ENCODE measurements at regions not wholly inside any gene's neighbourhood (a gene's known extent, or its start where the extent isn't known, plus 50 kb on each side); places are given as distances from the start of the nearest gene placed in this dataset.
"Not testable (repeated sequence)": the region's sequence is repeated elsewhere in the genome, so short reads cannot be mapped to it uniquely, and the experiment has no call there.

- not testable (repeated sequence) for DNase-seq (ENCODE audit: low spot score)
Measured at GRCh38 chr15:98088307-98088945, 127.9 kb downstream of the ARRDC4 start.

DNA sequence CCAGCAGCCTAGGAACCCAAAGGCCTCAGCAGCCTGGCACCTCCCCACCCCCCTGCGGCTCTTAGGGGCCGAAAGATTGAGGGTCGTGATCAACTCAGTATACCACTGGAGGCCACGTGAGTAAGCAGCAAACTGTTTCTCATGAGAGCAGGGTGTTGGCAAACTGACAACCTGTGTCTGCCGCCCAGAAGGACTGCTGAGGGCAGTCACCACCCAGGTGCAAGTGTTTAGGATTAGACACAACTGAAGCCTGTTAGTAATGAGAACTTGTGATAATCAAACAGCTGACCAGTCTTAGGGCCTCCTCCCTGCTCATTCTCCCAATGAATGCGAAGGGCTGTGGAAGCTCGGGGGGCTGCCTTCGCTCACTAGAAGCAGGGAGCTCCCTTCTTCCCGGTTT, 128.8 kb downstream of the ARRDC4 start:
- not testable (repeated sequence) for DNase-seq (ENCODE audit: low spot score)

- not testable (repeated sequence) for DNase-seq (ENCODE audit: low spot score)
Measured at GRCh38 chr15:98097986-98098385, 137.5 kb downstream of the ARRDC4 start.

DNA sequence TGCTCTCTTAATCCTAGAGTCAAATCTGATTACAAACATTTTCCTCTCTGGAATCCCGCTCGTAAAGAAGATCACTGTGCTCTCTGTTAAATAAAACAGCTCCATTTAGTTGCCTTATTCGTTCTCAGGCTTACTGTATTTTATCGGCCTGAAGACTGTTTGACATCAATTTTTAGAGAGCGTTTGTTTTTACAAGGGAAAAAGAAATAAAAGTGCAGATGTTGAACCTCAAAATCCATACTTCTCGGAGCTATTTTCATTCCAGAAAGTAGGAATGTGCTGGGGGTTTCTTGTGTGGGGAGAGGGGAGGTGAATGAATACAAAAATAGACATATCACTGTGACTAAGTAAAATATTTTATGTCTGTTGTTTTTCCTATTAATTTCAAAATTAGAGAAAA, 140.1 kb downstream of the ARRDC4 start:
- not testable (repeated sequence) for DNase-seq (ENCODE audit: low spot score)

DNA sequence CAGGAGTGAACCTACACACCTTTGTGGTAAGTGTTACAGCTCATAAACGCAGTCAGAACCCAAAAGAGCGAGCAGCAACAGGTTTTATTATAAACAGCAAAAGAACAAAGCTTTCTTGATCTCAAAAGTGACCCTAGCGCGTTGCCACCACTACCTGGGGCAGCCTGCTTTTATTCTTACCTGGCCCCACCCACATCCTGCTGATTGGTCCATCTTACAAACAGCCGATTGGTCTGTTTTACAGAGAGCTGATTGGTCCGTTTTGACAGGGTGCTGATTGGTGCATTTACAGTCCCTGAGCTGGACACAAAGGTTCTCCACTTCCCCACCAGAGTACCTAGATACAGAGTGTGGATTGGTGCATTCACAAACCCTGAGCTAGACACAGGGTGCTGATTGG, 143.1 kb downstream of the ARRDC4 start:
- DNase-seq (ENCODE audit: low spot score), result no peak

GRCh38 chr15:98104386-98105151, 144.1 kb downstream of the ARRDC4 start:
- not testable (repeated sequence) for DNase-seq (ENCODE audit: low spot score)

- not testable (repeated sequence) for DNase-seq (ENCODE audit: low spot score)
Measured at GRCh38 chr15:98106615-98107194, 146.2 kb downstream of the ARRDC4 start.

GRCh38 chr15:98111806-98112205, 151.3 kb downstream of the ARRDC4 start:
- no peak for DNase-seq (ENCODE audit: low spot score)

GRCh38 chr15:98113327-98113726, 152.8 kb downstream of the ARRDC4 start:
- DNase-seq (ENCODE audit: low spot score), result no peak

DNA sequence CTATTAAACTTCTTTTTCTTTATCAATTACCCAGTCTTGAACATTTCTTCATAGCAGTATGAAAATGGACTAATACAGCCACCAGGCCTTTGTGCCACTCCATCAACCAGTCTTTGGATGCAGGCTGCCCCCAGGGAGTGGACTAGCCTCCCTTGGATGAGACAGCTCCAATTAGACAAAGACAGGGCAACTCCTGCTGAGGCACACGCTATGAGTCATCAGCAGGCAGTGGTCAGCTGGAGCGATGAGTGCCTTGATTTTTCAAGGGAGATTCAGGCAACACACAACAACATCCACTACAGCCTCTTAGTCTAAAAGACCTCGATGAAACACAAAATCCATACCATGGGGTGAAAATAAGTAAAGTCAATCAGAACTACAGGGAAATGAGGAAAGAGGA, 160.1 kb downstream of the ARRDC4 start:
- DNase-seq (ENCODE audit: low spot score), result no peak

GRCh38 chr15:98121536-98121935, 161.0 kb downstream of the ARRDC4 start:
- DNase-seq (ENCODE audit: low spot score), result no peak

DNA sequence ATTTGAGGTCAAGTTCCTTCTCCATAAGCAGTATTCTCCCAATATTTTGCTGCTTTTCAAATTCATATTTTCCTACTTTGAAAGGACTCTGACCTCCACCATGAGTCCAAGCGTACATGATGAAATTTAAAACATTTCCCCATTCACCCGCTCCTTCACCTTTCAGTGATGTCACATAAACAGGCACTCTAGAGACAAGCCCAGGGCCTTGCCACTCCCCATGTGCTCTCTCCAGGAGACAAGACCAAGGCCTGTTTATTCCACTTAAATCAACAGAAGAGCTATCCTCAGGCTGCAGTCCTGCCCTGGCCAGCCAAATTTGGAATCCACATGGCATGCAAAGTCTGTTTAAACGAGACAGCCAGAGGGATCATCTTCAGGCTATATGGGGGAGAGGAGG, 161.5 kb downstream of the ARRDC4 start:
- no peak for DNase-seq (ENCODE audit: low spot score)

GRCh38 chr15:98123297-98123696, 162.8 kb downstream of the ARRDC4 start:
- no peak for DNase-seq (ENCODE audit: low spot score)

GRCh38 chr15:98123834-98124233, 163.3 kb downstream of the ARRDC4 start:
- DNase-seq (ENCODE audit: low spot score), result no peak

DNA sequence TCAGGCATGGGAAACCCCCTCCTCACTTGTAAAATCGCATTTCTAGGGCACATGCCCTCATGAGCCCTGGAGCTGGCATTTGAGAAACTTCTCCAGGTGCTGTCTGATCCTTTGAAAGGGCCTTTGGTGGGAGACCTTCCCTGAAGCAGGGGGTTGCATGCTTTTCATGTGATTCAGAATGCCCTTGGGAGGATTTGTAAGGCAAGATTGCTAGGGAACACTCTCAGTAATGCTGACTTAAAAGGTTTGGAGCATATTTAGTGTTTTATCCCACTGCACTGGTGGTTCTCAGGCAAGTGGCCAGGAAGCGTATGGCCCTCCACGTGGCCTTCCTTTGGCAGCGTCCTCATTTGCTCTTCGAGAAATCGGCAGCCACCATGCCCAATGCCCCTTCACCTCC, 164.1 kb downstream of the ARRDC4 start:
- no peak for DNase-seq (ENCODE audit: low spot score)

DNA sequence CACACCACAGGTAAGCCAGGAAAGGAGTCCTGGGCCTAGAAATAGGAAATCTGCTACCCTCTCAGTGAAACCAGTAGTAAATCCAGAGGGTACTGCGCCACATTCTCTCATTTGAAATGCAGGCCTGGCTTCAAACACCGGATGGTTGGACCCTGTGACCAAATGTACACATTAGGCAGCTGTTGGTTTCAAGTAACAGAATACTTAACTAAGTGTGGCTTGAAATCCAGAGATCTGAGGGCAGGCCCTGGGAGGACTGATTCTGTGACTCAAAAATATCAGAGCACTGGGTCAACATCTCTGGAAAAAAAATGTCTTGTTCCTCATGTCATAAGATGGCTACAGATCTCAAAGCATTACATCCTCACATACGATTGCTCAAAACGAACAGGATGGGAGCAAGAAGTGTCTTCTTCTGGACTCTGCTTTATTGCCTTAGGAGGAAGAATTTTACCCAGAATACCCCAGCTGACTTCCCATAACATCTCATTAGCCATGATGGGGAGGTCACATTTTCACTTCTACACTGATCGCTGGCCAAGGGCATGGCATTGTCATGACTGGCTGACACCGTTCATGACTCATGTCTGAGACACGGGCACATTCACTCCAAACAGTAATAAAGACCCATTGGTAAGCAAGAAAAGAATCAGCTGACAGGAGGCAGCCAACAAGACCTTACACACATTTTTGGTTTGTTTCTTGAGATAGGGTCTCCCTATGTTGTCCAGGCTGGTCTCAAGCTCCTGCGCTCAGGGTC, 166.0 kb downstream of the ARRDC4 start:
- DNase-seq (ENCODE audit: low spot score), result no peak

DNA sequence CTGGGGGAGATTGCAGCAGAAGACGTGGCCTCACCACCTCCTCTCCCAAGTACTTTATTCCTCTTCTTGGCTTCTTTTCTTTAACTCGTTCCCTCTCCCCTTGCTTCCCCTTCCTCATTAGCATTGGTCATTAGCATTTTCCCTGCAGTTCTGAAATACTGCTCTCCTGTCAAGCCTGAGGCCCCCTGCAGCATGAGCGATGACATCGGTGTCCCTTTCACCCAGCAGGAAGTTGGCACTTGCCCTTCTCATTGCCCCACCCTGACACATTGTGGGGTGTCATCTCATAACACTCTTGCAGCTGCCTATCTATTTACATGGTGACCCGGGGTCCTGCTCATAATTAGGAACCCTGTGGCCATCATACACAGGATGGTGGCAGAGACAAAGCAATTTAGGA, 167.1 kb downstream of the ARRDC4 start:
- no peak for DNase-seq (ENCODE audit: low spot score)

GRCh38 chr15:98131924-98132323, 171.4 kb downstream of the ARRDC4 start:
- DNase-seq (ENCODE audit: low spot score), result no peak

GRCh38 chr15:98134905-98135304, 174.4 kb downstream of the ARRDC4 start:
- DNase-seq (ENCODE audit: low spot score), result no peak

DNA sequence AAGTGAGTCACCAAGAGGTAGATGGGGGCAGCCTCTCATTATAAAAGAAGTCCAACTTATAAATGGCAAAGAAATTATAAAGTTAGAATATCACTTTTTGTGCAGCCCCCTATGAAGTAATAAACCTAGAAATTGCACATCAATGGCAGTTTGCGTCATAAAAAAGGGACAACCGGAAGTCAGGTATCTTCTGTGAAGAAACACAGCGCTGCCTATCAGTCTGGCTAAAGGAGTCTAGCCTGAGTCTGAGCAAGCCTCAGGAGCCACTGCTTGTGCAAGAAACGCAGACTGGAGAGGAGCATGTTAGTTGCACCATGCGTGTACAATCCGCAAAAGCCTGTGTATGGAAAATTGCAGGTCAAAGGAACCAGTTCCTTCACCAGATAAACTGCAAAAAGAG, 178.4 kb downstream of the ARRDC4 start:
- no peak for DNase-seq (ENCODE audit: low spot score)

DNA sequence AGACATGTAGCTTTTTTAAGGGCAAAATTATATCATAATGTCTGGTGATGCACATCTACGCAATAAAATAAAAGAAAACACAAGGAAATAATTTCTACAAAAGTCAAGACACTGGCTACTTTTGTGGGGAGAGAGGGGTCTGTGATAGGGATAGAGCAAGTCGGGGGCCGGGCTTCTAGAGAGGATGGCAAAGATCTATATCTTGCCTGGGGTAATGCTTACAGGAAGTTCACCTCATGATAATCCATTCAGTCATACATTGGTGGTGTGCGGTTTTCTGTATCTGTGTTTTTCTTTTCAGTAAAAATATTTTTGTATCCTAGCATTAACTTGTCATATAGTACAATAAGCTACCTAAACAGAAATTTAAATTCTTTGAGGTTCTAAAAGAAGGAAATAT, 178.8 kb downstream of the ARRDC4 start:
- no peak for DNase-seq (ENCODE audit: low spot score)

DNA sequence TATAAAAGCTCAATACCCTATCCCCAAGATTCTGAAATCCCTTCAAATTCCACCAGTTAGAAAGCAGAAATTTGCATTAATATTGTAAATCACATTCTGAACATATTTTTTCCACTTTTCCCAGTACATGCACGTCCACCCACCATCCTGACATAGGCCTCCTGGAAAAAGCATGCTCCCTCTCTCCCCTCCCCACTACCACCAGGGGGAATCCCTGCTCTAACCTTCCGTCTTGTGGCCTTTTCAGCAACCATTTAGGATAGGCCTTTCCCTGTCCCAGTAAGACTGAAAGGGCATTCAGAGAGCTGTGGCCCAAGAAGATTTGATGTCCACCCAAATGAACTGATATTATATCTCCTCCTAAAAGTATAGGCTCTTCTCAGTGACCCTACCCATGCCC, 182.1 kb downstream of the ARRDC4 start:
- no peak for DNase-seq (ENCODE audit: low spot score)
